Esophagus mucosa (tissue), 1 donor: ENCODE measurements at regions not wholly inside any gene's neighbourhood (a gene's known extent, or its start where the extent isn't known, plus 50 kb on each side); places are given as distances from the start of the nearest gene placed in this dataset.
"Not testable (repeated sequence)": the region's sequence is repeated elsewhere in the genome, so short reads cannot be mapped to it uniquely, and the experiment has no call there.

Source experiments
- ATAC-seq: fragments of 200-7000 bp; cut with Tn5 transposase; one replicate; pipeline ENCODE4 v1.9.1; 2020
- donor health status: DM: yes; HTN: yes; CAD: no.

GRCh38 chr1:81245084-81245715, 555.5 kb upstream of the ADGRL2 start:
- not testable (repeated sequence) for ATAC-seq

- ATAC-seq, result not testable (repeated sequence)
Measured at GRCh38 chr1:81244612-81245011, 556.1 kb upstream of the ADGRL2 start.

GRCh38 chr1:81242103-81242502, 558.6 kb upstream of the ADGRL2 start:
- no peak for ATAC-seq

GRCh38 chr1:81238129-81238528, 562.6 kb upstream of the ADGRL2 start:
- no peak for ATAC-seq

- ATAC-seq, result no peak
Measured at GRCh38 chr1:81237473-81238089, 563.2 kb upstream of the ADGRL2 start.

GRCh38 chr1:81234237-81234636, 566.5 kb upstream of the ADGRL2 start:
- ATAC-seq, result no peak

DNA sequence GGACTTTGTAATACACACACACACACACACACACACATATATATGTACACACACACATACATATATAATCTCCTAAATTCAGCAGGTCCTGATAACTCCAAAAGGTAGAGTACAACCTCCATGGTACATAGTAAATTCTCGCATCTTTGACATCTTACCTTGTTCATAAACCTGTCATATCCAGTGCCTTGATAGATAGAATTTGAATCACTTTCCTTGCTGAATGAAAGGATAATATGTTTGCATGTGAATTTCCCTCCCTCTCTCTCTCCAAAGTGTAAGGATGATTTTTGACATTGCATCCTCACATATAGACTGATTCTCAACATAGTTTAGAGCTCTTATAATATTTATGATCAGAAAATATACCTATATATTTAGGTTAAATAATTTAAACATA, 567.1 kb upstream of the ADGRL2 start:
- no peak for ATAC-seq

- ATAC-seq, result no peak
Measured at GRCh38 chr1:81232420-81232819, 568.3 kb upstream of the ADGRL2 start.

DNA sequence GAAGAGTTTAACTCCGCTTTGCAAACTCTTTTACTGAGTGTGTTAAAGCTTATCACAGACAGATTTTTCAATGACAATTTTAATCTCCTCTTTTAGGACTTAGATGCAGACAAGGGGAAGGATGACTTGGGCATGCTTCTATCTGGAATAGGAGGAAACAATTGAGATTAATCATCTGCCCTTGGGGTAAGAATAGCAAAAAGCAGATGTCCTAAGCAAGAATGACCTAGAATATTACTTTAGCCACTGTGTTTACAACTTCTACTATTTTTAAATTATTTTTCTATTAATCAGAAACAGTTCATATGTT, 569.0 kb upstream of the ADGRL2 start:
- ATAC-seq, result no peak

DNA sequence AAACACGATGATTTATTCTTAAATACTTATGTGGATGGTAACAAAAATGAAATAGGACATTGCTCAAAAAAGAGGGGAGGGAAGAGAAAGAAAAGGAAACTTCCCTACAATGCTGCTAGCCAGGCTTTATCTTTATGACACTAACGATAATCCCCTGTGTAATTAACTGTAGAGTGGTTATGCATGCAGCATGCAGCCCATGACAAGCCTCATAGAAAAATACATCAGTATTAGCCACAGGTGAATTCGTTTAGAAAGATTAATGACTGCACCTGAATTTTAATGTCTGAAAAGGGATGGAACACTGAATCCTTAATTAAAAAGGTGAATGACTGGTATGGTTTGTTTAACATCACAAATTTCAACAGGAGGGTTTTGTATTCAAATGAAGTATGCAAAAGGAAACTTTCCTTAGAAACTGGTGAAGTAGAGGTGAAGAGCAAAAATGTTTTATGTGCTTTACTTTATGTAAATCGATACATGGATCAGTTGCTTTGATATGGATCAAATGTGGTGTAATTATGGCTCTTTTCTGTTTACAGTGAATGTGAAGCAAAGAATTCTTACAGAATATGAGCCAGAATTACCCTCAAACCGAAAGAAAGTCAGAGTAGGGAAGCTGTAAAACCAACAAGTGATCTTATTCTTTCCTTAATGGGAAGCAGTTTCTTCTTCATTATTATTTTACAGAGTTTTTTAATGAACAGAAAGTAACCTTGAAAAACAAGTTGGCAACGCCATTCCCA, 569.6 kb upstream of the ADGRL2 start:
- no peak for ATAC-seq

GRCh38 chr1:81228926-81229325, 571.8 kb upstream of the ADGRL2 start:
- ATAC-seq, result no peak

GRCh38 chr1:81226603-81226928, 574.2 kb upstream of the ADGRL2 start:
- ATAC-seq, result no peak

- ATAC-seq, result no peak
Measured at GRCh38 chr1:81225789-81226602, 574.7 kb upstream of the ADGRL2 start.

GRCh38 chr1:81224222-81224621, 576.5 kb upstream of the ADGRL2 start:
- no peak for ATAC-seq

DNA sequence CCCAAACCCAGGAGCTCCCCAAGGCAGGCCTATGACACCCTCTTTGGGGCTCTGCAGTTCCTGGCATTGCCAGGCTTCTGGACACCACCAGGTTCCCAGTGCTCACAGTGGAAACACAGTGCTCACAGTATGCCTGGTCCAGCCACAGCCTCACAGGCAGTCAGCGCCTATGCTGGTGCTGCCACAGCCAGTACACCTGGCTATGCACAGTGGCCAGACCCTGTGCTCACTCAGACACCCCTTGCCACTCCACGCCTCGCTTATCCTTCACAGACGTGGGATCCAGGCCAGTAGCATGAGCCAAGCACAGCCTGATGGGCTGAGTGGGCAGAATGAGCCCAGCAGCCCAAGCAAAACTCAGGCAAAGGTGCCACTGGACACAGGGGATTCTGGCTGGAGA, 579.2 kb upstream of the ADGRL2 start:
- no peak for ATAC-seq

GRCh38 chr1:81220614-81221071, 580.1 kb upstream of the ADGRL2 start:
- ATAC-seq, result no peak

DNA sequence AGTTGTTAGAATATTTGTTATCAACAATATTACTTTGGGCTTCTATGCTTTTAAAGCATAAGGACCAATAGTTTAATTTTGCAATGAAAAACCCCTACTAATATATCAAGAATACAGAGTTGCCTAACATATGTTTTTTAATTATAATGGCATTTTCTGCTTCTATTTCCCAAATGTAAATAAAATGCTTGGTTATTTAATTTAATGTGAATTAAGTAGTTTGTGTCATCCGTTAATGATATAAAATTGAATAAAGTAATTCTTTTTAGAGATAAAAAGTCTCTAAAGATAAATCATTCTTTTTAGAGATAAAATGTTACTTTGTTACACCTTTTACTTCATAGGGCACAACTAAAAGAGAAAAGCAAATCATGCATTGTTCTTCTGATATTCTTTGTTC, 583.7 kb upstream of the ADGRL2 start:
- ATAC-seq, result no peak

DNA sequence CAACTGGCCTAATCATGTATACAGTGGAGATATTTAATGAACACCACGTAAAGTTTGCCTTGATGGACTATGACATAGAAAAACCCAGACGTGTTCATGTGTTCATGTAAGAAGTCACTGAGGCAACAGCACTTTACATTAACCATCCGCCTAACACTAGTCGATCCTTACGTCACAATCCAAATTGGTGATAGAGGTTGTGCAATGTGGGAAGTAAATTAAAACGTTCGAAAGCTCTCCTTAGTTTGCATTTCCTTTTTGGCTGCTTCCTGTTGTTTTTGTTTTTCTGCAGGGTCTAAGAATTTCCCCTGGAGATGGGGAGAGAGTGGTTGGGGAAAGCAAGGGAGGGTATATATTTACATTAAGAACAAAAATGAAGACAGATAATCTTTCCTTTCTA, 587.5 kb upstream of the ADGRL2 start:
- ATAC-seq, result no peak

GRCh38 chr1:81209461-81209860, 591.3 kb upstream of the ADGRL2 start:
- no peak for ATAC-seq

GRCh38 chr1:81208441-81208840, 592.3 kb upstream of the ADGRL2 start:
- ATAC-seq, result peak; percentile 80

DNA sequence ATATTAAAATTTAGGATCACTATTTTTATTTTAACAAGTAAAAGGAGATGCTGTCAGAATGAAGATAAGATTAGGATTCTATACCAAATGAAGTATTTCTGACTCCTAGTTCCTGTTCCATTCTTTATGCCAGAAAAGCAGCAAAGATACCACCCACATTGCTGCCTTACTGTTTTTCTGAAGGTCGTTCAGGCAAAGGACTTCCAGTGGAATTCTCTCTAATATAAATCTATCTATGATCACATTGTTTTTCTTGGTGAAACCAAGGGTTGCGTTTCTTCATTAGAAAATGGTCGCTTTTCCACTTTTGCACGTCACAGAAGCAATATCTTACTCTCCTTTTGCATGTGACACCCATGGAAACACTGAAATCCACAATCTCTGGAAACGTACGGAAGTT, 594.8 kb upstream of the ADGRL2 start:
- no peak for ATAC-seq

DNA sequence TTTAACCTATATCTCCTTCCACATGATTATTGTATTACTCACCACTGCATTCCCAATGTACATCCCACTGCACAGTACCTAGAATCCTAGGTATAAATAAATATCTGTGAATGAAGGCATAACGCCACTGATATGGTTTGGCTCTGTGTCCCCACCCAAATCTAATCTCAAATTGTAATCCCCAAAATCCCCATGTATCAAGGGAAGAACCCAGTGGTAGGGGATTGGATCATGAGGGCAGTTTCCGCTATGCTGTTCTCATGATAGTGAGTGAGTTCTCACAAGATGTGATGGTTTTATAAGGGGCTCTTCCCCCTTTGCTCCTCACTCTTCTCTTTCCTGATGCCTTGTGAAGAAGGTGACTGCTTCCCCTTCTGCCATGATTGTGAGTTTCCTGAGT, 599.0 kb upstream of the ADGRL2 start:
- ATAC-seq, result no peak

GRCh38 chr1:81197591-81197990, 603.1 kb upstream of the ADGRL2 start:
- ATAC-seq, result no peak
